ENCODE measurements at regions not wholly inside any gene's neighbourhood (a gene's known extent, or its start where the extent isn't known, plus 50 kb on each side); places are given as distances from the start of the nearest gene placed in this dataset.

DNA sequence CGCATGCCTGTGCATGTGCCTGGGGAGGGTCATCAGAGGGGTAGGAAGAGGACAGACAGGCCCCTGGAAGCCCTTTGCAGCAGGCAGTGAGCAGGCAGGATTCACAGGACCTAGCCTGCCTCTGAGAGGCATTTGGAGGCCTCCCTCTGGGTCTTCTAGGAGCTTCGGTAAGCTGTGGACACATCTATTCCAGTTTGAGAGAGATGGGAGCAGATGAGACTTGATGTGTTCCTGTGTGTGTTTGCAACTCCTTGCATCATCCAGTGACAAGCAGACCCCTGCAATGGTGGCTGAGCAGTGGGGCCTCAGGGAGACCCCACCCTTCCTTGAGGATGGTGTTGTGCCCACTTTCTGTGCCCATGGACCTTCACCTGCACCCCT, 64.0 kb downstream of the GADD45G start:
- TF ChIP-seq, protein P1, sequence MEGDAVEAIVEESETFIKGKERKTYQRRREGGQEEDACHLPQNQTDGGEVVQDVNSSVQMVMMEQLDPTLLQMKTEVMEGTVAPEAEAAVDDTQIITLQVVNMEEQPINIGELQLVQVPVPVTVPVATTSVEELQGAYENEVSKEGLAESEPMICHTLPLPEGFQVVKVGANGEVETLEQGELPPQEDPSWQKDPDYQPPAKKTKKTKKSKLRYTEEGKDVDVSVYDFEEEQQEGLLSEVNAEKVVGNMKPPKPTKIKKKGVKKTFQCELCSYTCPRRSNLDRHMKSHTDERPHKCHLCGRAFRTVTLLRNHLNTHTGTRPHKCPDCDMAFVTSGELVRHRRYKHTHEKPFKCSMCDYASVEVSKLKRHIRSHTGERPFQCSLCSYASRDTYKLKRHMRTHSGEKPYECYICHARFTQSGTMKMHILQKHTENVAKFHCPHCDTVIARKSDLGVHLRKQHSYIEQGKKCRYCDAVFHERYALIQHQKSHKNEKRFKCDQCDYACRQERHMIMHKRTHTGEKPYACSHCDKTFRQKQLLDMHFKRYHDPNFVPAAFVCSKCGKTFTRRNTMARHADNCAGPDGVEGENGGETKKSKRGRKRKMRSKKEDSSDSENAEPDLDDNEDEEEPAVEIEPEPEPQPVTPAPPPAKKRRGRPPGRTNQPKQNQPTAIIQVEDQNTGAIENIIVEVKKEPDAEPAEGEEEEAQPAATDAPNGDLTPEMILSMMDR (IDR thresholded peaks at IDR 0.05; ENCODE audit: insufficient read depth, low read length, poor library complexity, severe bottlenecking) = no peak
- no peak for TF ChIP-seq EZH2phosphoT487 (conservative IDR thresholded peaks at IDR 0.05; ENCODE audit: low read length)

Data from SU-DHL-6 (cell line).